ENCODE measurements at regions not wholly inside any gene's neighbourhood (a gene's known extent, or its start where the extent isn't known, plus 50 kb on each side); places are given as distances from the start of the nearest gene placed in this dataset.

DNA sequence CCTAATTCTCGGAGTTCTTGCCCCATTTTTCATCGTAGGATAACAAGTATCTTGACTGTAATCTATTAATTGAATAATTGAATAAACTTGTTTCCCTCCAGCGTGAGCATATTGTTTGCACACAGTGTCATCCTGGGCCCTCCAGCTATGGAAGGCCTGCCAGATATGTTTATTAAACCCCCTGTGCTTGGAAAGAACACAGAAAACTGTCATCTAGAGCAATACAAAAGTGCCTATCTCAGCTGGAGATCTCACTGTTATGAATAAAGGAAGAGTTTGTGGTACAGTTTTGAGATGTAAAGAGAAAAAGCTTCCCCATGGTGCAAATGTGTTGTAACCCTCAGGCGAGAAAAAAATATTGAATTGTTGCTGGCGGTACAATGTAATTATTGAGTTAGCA, 405.9 kb downstream of the SOX2 start:
- TF ChIP-seq, protein P1, sequence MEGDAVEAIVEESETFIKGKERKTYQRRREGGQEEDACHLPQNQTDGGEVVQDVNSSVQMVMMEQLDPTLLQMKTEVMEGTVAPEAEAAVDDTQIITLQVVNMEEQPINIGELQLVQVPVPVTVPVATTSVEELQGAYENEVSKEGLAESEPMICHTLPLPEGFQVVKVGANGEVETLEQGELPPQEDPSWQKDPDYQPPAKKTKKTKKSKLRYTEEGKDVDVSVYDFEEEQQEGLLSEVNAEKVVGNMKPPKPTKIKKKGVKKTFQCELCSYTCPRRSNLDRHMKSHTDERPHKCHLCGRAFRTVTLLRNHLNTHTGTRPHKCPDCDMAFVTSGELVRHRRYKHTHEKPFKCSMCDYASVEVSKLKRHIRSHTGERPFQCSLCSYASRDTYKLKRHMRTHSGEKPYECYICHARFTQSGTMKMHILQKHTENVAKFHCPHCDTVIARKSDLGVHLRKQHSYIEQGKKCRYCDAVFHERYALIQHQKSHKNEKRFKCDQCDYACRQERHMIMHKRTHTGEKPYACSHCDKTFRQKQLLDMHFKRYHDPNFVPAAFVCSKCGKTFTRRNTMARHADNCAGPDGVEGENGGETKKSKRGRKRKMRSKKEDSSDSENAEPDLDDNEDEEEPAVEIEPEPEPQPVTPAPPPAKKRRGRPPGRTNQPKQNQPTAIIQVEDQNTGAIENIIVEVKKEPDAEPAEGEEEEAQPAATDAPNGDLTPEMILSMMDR (IDR thresholded peaks at IDR 0.05), result no peak
- no peak for TF ChIP-seq POLR2A (IDR thresholded peaks at IDR 0.05)

Data from vagina (tissue), 2 donors.